Fibroblast of lung (primary cell): ENCODE measurements at regions not wholly inside any gene's neighbourhood (a gene's known extent, or its start where the extent isn't known, plus 50 kb on each side); places are given as distances from the start of the nearest gene placed in this dataset.

Source experiments
- EZH2 ChIP-seq: IDR thresholded peaks from 2 replicates; pipeline ENCODE4 v1.5.1; 2012; ENCODE audit warnings: low read length, control low read depth, mild to moderate bottlenecking; ENCODE audit errors: missing control alignments
- TF ChIP-seq, protein P1 (sequence below), 2 donors: IDR thresholded peaks in 1 of 2; conservative IDR thresholded peaks in 1 of 2; 1 replicate in 1 of 2; 2 replicates in 1 of 2; pipeline ENCODE4 v1.5.1; 2011 to 2012; ENCODE audit warnings: low read length in 2 of 2, control low read depth in 1 of 2, inconsistent platforms in 1 of 2, low read depth in 1 of 2, mild to moderate bottlenecking in 1 of 2

- TF ChIP-seq, protein P1, sequence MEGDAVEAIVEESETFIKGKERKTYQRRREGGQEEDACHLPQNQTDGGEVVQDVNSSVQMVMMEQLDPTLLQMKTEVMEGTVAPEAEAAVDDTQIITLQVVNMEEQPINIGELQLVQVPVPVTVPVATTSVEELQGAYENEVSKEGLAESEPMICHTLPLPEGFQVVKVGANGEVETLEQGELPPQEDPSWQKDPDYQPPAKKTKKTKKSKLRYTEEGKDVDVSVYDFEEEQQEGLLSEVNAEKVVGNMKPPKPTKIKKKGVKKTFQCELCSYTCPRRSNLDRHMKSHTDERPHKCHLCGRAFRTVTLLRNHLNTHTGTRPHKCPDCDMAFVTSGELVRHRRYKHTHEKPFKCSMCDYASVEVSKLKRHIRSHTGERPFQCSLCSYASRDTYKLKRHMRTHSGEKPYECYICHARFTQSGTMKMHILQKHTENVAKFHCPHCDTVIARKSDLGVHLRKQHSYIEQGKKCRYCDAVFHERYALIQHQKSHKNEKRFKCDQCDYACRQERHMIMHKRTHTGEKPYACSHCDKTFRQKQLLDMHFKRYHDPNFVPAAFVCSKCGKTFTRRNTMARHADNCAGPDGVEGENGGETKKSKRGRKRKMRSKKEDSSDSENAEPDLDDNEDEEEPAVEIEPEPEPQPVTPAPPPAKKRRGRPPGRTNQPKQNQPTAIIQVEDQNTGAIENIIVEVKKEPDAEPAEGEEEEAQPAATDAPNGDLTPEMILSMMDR (conservative IDR thresholded peaks at IDR 0.05 in 1 of 2, IDR thresholded peaks at IDR 0.05 in 1 of 2; ENCODE audit: low read depth in 1 of 2, low read length in 2 of 2), result no peak
- TF ChIP-seq EZH2, result no peak
Measured at GRCh38 chr2:181198183-181198864, 217.9 kb downstream of the UBE2E3 start.
